Fibroblast of lung (primary cell): ENCODE measurements at regions not wholly inside any gene's neighbourhood (a gene's known extent, or its start where the extent isn't known, plus 50 kb on each side); places are given as distances from the start of the nearest gene placed in this dataset.

Source experiments
- CTCF ChIP-seq, 2 donors: IDR thresholded peaks in 1 of 2; conservative IDR thresholded peaks in 1 of 2; 1 replicate in 1 of 2; 2 replicates in 1 of 2; pipeline ENCODE4 v1.5.1; 2011 to 2012; ENCODE audit warnings: low read length in 2 of 2, control low read depth in 1 of 2, inconsistent platforms in 1 of 2, low read depth in 1 of 2, mild to moderate bottlenecking in 1 of 2
- EZH2 ChIP-seq: IDR thresholded peaks from 2 replicates; pipeline ENCODE4 v1.5.1; 2012; ENCODE audit warnings: low read length, control low read depth, mild to moderate bottlenecking; ENCODE audit errors: missing control alignments

DNA sequence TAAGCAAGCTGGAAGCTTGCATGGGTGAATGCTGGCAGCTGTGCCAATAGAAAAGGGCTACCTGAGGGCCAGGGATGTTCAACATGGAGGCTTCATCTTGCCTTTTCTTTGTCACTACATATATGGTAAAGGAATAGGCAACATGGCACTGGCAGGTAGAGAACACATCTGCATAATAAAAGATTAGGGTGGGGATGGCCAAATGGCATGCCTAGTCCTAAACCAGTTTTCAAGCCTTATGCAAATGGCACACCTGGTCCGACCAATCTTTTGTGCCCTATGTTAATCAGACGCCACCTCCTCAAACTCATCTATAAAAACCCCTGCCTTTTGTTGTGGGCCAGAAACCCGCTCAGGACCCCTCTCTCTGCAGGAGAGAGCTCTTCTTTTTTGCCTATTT lies 216.8 kb upstream of the PROK2 start:
- no peak for TF ChIP-seq CTCF (conservative IDR thresholded peaks at IDR 0.05 in 1 of 2, IDR thresholded peaks at IDR 0.05 in 1 of 2; ENCODE audit: low read depth in 1 of 2, low read length in 2 of 2)
- no peak for TF ChIP-seq EZH2
